ENCODE measurements at regions not wholly inside any gene's neighbourhood (a gene's known extent, or its start where the extent isn't known, plus 50 kb on each side); places are given as distances from the start of the nearest gene placed in this dataset.

GRCh38 chr10:57300718-57301117, 939.7 kb upstream of the ZWINT start:
- DNase-seq: no peak

- no peak for DNase-seq
Measured at GRCh38 chr10:57294698-57295097, 933.6 kb upstream of the ZWINT start.

DNA sequence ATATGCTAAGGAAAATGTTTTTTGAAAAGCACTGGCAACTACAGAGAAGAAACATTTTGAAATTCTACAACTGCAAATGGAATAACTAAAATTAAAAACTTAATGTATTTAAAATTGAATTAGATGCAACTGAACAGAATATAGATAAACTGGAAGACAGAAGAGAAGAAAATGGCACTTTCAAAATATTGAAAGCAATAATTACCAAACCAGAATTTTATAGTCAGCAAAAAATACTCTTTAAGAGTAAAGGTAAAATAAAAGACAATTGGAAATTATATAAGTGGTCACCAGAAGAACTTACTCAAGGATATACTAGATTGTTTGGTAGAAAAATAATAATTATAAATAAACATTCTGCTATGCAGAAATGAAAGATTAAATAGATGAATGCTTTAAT, 927.7 kb upstream of the ZWINT start:
- DNase-seq: no peak

DNA sequence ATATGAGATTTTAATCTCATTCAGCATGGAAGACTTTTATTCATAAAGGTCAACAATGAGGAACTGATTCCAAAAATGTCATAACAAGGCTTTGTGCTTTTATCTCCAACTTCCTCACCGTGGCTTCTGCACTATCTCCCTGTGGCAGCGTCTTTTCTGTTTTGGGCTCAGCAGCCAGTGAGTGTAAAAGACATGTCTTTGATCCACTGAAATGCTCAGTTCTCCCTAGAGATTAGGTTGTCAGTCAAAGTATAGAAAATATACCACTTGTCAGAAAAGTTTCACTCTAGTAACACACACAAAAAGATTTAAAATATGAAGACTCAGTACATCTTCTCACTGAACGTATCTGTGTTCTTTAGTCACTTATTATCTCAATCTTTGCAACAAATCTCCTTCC, 901.8 kb upstream of the ZWINT start:
- no peak for DNase-seq

DNA sequence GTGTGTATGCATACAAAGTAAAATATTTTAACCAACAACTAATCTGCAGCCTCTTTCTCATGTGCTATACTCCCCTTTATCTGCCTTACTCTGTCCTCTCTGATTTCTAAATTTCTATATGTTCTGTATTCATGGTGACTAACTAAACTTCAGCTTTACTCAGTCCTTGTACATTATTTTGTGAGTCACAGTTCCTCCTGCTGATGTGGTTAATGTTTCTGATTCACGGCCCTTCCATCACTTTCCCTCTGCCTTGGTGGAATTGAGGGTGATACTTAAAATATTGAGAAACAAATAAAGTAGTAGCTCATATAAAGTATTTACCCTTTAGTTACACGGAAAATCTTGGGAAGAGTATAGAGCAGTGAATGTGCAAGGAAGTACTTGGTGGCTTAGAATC, 899.1 kb upstream of the ZWINT start:
- no peak for DNase-seq

- DNase-seq: no peak
Measured at GRCh38 chr10:57249615-57250281, 888.7 kb upstream of the ZWINT start.

GRCh38 chr10:57247271-57247670, 886.2 kb upstream of the ZWINT start:
- no peak for DNase-seq

GRCh38 chr10:57225920-57226319, 864.9 kb upstream of the ZWINT start:
- DNase-seq: no peak

- DNase-seq: no peak
Measured at GRCh38 chr10:57224811-57225210, 863.8 kb upstream of the ZWINT start.

DNA sequence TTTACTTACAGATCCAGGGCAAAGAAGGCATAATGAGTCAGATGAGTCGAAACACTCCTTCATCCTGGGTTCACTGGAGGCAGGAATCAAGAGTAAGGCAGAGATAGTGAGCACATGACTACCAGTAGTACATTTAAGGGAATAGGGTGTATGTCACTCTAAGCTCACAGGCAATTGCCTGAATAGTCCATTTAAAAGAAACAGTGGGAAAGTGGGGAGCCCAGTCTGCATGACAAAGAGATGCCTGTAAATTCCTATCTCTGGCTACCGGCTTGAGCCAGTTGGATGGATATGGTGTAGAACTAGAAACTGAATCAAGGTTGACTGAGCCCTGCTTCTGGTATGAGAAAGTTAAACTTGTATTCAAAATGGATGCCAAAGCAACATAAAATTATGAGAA, 861.5 kb upstream of the ZWINT start:
- no peak for DNase-seq

DNA sequence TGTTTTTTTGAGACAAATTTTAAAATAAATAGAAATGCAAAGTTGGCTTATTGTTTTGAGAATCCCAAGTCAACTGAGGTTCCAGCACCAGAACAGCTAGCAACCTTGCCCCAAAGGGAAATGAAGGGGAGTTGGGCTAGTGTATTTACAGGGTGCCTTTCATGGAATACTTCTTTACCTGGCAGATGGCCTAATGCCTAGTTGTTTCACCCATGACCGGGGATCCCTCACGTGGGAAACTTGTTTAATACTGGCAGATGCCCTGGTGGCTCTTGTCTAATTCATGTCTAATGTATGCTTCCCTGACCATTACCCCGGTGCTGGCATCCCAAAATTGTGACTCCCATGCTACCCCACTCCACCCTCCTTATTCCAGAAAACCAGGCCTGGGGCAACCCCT, 861.1 kb upstream of the ZWINT start:
- DNase-seq: no peak

DNA sequence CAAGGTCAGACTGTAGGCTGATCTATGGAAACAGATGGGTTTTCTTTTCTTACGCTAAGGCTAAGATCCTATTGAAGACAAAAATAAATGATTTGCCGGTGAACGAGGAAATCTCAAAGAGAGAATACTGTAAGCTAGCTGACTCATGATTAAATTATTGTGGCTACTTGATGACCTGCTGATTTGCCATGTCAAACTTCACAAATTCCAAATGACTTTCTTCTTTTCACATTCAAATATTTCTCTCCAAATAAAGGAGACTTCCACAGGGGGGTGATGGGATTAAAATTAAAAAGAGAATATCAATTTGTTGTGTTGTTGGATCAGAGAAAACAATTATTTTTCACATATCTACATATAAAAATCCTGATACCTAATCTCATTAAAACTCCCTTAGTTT, 860.6 kb upstream of the ZWINT start:
- no peak for DNase-seq

GRCh38 chr10:57218382-57218781, 857.3 kb upstream of the ZWINT start:
- no peak for DNase-seq

GRCh38 chr10:57202356-57202755, 841.3 kb upstream of the ZWINT start:
- no peak for DNase-seq

GRCh38 chr10:57188846-57189245, 827.8 kb upstream of the ZWINT start:
- no peak for DNase-seq

GRCh38 chr10:57186201-57186600, 825.1 kb upstream of the ZWINT start:
- DNase-seq: no peak

GRCh38 chr10:57169597-57169996, 808.5 kb upstream of the ZWINT start:
- no peak for DNase-seq

DNA sequence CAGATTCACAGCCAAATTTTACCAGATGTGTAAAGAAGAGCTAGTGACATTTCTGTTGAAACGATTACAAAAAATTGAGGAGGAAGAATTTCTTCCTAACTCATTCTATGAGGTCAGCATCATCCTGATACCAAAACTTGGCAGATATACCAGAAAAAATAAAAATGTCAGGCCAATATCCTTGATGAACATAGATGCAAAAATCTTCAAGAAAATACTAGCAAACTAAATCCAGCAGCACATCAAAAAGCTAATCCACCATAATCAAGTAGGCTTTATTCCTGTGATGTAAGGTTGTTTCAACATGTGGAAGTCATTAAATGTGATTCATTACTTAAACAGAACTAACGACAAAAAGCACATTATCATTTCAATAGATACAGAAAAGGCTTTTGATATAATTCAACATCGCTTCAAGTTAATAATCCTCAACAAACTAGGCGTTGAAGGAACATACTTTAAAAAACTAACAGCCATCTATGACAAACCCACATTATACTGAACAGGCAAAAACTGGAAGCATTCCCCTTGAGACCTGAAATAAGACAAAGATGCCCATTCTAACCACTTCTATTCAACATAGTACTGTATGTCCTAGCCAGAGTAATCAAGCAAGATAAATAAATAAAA, 807.7 kb upstream of the ZWINT start:
- DNase-seq: no peak

GRCh38 chr10:57165671-57166070, 804.6 kb upstream of the ZWINT start:
- DNase-seq: no peak

DNA sequence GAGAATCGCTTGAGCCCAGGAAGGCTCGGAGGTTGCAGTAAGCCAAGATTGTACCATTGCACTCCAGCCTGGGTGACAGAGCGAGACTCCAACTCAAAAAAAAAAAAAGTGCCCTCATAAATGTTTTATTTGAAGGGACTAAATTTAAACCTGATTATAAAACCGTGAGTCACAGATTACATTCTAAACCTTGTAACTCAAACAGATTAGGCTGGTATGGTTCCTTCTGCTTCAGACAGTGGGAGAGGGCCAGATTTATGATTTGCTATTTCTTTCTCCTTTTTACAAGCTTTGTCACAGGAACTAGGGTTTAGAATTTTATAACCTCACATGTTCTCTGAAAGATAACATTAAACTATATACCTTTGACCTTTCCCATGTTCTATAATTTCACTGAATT, 801.2 kb upstream of the ZWINT start:
- DNase-seq: no peak

DNA sequence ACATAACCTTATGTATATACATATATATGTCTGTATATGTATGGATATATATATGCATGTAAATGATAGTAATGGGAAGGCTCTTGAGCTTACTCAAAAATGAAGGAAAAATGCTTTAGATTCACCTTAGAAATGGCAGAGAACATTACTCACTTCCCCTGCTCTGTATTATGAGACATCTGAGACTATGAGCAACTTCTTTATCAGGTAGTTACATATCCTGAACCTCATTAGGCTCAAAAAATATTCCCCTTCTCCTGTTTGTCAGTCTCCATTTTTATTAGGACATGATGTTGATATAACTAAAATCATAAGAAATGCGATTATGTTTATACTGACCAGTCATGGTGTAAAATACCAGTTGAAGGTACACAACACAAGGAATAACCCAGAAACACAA, 800.1 kb upstream of the ZWINT start:
- no peak for DNase-seq

GRCh38 chr10:57145548-57145947, 784.5 kb upstream of the ZWINT start:
- no peak for DNase-seq

DNA sequence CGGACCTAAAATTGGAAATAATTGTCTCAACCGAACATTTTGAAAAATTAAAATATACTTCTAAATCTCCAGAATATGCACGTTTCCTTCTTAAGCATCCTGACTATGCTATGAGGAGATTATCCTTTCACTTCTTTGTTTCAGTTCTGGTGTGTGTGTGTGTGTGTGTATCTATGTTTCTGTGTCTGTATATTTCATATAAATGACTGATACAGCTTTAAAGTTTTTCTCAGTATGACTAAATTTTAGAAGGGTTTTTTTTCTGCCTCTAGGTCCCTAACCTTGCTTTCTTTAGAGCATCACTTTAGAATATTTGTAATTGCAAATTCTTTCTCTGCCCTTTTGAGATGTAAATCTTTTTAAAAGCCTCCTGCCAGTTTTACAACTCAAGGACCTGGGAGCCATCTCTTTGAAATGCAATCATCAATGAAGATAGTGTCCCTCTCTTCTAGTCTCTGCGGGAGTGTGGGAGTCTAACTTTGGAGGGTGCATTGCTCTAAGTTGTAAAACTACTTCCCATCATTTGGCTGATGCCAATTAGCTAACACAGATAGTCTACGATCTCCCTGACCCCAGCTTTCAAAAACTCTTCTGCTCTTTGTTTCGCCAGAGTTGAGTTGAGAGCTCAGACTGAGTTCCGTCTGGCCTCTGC, 782.0 kb upstream of the ZWINT start:
- DNase-seq: no peak

GRCh38 chr10:57141708-57142107, 780.6 kb upstream of the ZWINT start:
- no peak for DNase-seq

DNA sequence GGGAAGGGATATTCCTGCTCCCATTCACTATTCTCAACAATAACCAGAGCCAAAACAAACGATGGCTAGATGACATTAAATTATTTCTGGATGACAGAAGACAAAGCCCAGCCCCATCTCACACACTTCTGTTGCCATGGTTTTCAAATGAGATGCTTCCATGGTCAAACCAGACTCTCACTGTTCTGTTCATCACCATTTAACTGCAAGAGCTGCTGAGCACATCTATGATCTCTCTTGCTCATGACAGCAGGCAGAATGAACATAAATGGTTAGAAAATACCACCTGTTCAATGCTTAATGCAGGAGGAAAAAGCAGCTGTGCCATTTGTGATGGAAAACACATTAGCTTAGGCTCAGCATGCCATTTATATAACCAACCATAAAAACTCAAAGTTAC, 758.6 kb upstream of the ZWINT start:
- no peak for DNase-seq

Measured in activated CD4-positive, alpha-beta T cell treated with anti-CD3 and anti-CD28 coated beads, Interleukin-2, amount 50 U/mL, for 48 hours (primary cell).